HepG2 (cell line): ENCODE measurements at regions not wholly inside any gene's neighbourhood (a gene's known extent, or its start where the extent isn't known, plus 50 kb on each side); places are given as distances from the start of the nearest gene placed in this dataset.

ENCODE experiments used
- ADNP ChIP-seq: sonication (generic); formaldehyde crosslinking; IDR thresholded peaks from 2 replicates; pipeline ENCODE4 v1.4.0; 2020; ENCODE audit warnings: missing genetic modification reagents
- ATF1 ChIP-seq: IDR thresholded peaks from 2 replicates; pipeline ENCODE4 v1.6.1; 2016; ENCODE audit warnings: mild to moderate bottlenecking, control low read depth
- FOXK2 ChIP-seq: fragments of 450-650 bp; IDR thresholded peaks from 2 replicates; pipeline ENCODE4 v1.6.1; 2016
- HIVEP1 ChIP-seq: sonication (generic); formaldehyde crosslinking; IDR thresholded peaks from 2 replicates; pipeline ENCODE4 v1.4.0; 2020; ENCODE audit warnings: mild to moderate bottlenecking, missing genetic modification reagents
- HNF4A ChIP-seq: sonication (generic); formaldehyde crosslinking; IDR thresholded peaks from 2 replicates; pipeline ENCODE4 v1.4.0; 2020; ENCODE audit warnings: missing genetic modification reagents
- HNRNPUL1 ChIP-seq: fragments of 200-400 bp; formaldehyde crosslinking; IDR thresholded peaks from 2 replicates; pipeline ENCODE4 v1.6.1; 2017; ENCODE audit warnings: low read depth, mild to moderate bottlenecking, low read length, moderate library complexity
- HOXA7 ChIP-seq: sonication (generic); formaldehyde crosslinking; IDR thresholded peaks from 2 replicates; pipeline ENCODE4 v1.8.1; 2022; ENCODE audit warnings: mild to moderate bottlenecking, missing genetic modification reagents, moderate library complexity
- LBX2 ChIP-seq: sonication (generic); formaldehyde crosslinking; IDR thresholded peaks from 2 replicates; pipeline ENCODE4 v1.5.0; 2020; ENCODE audit warnings: missing genetic modification reagents, mild to moderate bottlenecking, borderline replicate concordance
- MXI1 ChIP-seq: IDR thresholded peaks from 3 replicates; pipeline ENCODE4 v1.6.1; 2012; ENCODE audit warnings: low read depth, low read length, inconsistent platforms, borderline replicate concordance
- PRDM10 ChIP-seq: sonication (generic); formaldehyde crosslinking; IDR thresholded peaks from 2 replicates; pipeline ENCODE4 v1.4.0; 2020; ENCODE audit warnings: low read depth, missing genetic modification reagents
- SAFB2 ChIP-seq: sonication (generic); formaldehyde crosslinking; IDR thresholded peaks from 2 replicates; pipeline ENCODE4 v1.5.1; 2020; ENCODE audit warnings: missing genetic modification reagents, low read depth, mild to moderate bottlenecking, borderline replicate concordance
- SP2 ChIP-seq: sonication (generic); formaldehyde crosslinking; IDR thresholded peaks from 2 replicates; pipeline ENCODE4 v1.5.1; 2020; ENCODE audit warnings: mild to moderate bottlenecking, missing genetic modification reagents
- STAT5B ChIP-seq: sonication (generic); formaldehyde crosslinking; IDR thresholded peaks from 2 replicates; pipeline ENCODE4 v1.4.0; 2020; ENCODE audit warnings: missing genetic modification reagents
- TAF1 ChIP-seq: sonication (generic); formaldehyde crosslinking; IDR thresholded peaks from 2 replicates; pipeline ENCODE4 v1.4.0; 2020; ENCODE audit warnings: missing genetic modification reagents
- TGIF2 ChIP-seq: IDR thresholded peaks from 2 replicates; pipeline ENCODE4 v1.6.1; 2016; ENCODE audit warnings: control low read depth, missing compliant biosample characterization
- YEATS4 ChIP-seq: sonication (generic); formaldehyde crosslinking; IDR thresholded peaks from 2 replicates; pipeline ENCODE4 v1.4.0; 2020; ENCODE audit warnings: missing genetic modification reagents, borderline replicate concordance
- ZBTB37 ChIP-seq: sonication (generic); formaldehyde crosslinking; IDR thresholded peaks from 2 replicates; pipeline ENCODE4 v1.4.0; 2020; ENCODE audit warnings: mild to moderate bottlenecking, missing genetic modification reagents
- ZBTB7A ChIP-seq: sonication (generic); formaldehyde crosslinking; IDR thresholded peaks from 2 replicates; pipeline ENCODE4 v1.8.0; 2022; ENCODE audit warnings: mild to moderate bottlenecking, missing genetic modification reagents
- ZKSCAN1 ChIP-seq: fragments of 150-350 bp; IDR thresholded peaks from 2 replicates; pipeline ENCODE4 v1.6.1; 2014; ENCODE audit warnings: low read length
- ZNF160 ChIP-seq: sonication (generic); formaldehyde crosslinking; IDR thresholded peaks from 2 replicates; pipeline ENCODE4 v1.8.0; 2022; ENCODE audit warnings: mild to moderate bottlenecking, inconsistent platforms, missing genetic modification reagents
- ZNF503 ChIP-seq: sonication (generic); formaldehyde crosslinking; IDR thresholded peaks from 2 replicates; pipeline ENCODE4 v1.4.0; 2020; ENCODE audit warnings: missing genetic modification reagents
- ZNF572 ChIP-seq: sonication (generic); formaldehyde crosslinking; IDR thresholded peaks from 2 replicates; pipeline ENCODE4 v1.5.1; 2020; ENCODE audit warnings: mild to moderate bottlenecking, missing genetic modification reagents
- ZNF883 ChIP-seq: sonication (generic); formaldehyde crosslinking; IDR thresholded peaks from 2 replicates; pipeline ENCODE4 v1.5.1; 2020; ENCODE audit warnings: mild to moderate bottlenecking, missing genetic modification reagents; ENCODE audit errors: not compliant biosample characterization

- TF ChIP-seq ZBTB37 (CRISPR knock-in tag) (no peak), TGIF2 (CRISPR knock-in tag) (peak; percentile 61), HIVEP1 (CRISPR knock-in tag) (no peak), ATF1 (CRISPR knock-in tag) (no peak), TAF1 (CRISPR knock-in tag) (no peak), HNRNPUL1 (no peak), SAFB2 (no peak), ZBTB7A (CRISPR knock-in tag) (no peak), YEATS4 (0 out of 2 replicates have a peak, but pooled peaks have one; percentile 30), PRDM10 (no peak), ZNF503 (peak; percentile 74; the same call in 1 of the 2 replicates), FOXK2 (no peak), ZNF572 (no peak), SP2 (CRISPR knock-in tag) (no peak), ZKSCAN1 (no peak), HOXA7 (no peak), HNF4A (CRISPR knock-in tag) (peak; percentile 83), MXI1 (no peak), LBX2 (no peak), ZNF883 (CRISPR knock-in tag) (no peak), ADNP (no peak), ZNF160 (CRISPR knock-in tag) (no peak), STAT5B (0 out of 2 replicates have a peak, but pooled peaks have one; percentile 30)
These were observed 133.8 kb upstream of the NUDT4 start (continued) for GRCh38 chr12:93243689-93244513.
